ENCODE measurements at regions not wholly inside any gene's neighbourhood (a gene's known extent, or its start where the extent isn't known, plus 50 kb on each side); places are given as distances from the start of the nearest gene placed in this dataset.

DNA sequence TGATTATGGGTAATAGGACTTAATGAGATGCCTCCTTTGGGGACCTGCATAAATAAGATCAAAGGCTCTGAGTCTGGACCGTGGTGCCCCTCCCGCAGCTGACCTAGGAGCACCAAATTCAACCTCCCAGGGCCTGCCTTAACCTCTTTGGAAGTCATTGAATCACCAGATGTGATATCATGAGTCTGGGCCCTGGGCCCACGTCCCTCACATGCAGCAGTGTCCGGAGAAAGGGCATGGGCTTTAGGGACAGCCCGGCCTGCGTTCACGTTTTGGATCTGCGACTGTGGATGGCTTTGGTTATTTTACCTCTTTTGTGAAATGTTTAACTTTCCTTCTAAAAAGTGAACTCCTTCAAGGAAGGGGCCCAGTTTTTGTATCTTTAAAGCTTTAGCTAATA, 220.0 kb upstream of the KLF6 start:
- TF ChIP-seq, protein P1, sequence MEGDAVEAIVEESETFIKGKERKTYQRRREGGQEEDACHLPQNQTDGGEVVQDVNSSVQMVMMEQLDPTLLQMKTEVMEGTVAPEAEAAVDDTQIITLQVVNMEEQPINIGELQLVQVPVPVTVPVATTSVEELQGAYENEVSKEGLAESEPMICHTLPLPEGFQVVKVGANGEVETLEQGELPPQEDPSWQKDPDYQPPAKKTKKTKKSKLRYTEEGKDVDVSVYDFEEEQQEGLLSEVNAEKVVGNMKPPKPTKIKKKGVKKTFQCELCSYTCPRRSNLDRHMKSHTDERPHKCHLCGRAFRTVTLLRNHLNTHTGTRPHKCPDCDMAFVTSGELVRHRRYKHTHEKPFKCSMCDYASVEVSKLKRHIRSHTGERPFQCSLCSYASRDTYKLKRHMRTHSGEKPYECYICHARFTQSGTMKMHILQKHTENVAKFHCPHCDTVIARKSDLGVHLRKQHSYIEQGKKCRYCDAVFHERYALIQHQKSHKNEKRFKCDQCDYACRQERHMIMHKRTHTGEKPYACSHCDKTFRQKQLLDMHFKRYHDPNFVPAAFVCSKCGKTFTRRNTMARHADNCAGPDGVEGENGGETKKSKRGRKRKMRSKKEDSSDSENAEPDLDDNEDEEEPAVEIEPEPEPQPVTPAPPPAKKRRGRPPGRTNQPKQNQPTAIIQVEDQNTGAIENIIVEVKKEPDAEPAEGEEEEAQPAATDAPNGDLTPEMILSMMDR (IDR thresholded peaks at IDR 0.05; ENCODE audit: control insufficient read depth, insufficient read depth, low read depth, low read length, missing control alignments) = no peak
- no peak for DNase-seq (ENCODE audit: low read depth)
- H3K4me3 ChIP-seq (ENCODE audit: control insufficient read depth, low read depth, low read length) = no peak overlapping the region

DNA sequence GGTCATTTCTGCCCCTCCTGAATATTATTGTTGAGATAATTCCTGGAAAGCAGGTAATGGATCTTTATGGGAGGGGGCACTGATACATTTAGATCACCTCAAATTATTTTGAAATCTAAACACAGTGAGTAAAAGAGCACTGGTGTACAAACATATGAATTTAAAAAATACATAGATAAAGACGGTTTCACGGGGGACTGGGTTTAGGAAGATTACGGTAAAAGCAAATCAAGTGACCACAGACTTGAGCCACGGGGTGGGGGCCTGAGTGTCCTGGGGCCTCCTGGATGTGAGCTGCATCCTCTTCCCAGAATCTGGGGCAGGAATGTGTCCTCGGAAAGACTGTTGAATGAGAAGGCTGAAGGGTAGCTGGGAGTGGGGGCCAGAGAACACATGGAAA, 219.1 kb upstream of the KLF6 start:
- no peak for DNase-seq (ENCODE audit: low read depth)
- TF ChIP-seq, protein P1 (IDR thresholded peaks at IDR 0.05; ENCODE audit: control insufficient read depth, insufficient read depth, low read depth, low read length, missing control alignments) = no peak
- H3K4me3 ChIP-seq (ENCODE audit: control insufficient read depth, low read depth, low read length) = no peak overlapping the region

DNA sequence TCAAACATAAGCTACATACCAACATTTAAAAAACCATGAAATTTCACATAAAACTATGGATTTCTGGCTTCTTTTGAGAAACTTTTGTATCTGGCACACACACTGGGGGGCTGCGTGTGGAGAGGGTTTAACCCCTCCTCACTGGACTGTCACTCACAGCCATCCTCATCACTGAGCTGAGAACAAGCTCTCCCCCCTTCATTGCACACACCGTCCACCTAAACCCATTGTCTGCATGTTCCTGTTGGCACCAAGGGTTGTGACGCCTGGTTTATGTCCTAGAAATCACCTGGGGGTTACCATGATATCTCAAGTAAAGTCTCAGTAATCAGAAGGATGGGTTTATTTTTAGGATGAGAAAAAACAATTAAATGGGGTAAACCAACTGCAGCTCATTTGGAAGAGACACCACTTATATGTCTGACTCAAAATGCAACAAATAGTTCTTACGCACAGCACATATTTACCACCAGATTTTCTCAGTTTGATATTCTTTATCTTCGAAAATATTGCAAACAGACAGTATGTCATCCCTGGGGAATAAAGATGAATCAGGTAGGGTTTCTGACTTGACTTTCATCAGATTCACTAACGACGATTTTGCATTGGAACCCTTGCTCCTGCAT, 218.5 kb upstream of the KLF6 start:
- no peak for DNase-seq (ENCODE audit: low read depth)
- H3K4me3 ChIP-seq (ENCODE audit: control insufficient read depth, low read depth, low read length) = no peak overlapping the region
- TF ChIP-seq, protein P1 (IDR thresholded peaks at IDR 0.05; ENCODE audit: control insufficient read depth, insufficient read depth, low read depth, low read length, missing control alignments) = no peak

DNA sequence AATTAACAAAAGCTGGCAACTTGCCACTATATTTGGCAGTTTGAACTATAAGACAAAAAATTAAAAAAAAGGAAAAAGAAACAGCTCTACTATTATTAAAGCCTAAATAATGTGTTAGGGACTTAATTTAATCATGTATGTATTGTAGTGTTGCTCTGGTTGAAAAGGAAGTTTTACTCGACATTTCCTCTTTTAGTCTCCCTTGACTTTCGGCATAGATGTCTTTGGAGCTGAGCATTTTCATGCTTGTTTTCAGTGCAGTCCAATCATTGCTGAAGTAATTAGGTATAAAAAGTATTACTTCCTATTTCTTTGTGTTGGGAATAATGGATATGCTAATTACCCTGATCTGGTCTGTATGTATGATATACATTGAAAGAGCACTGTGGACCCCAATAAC, 216.8 kb upstream of the KLF6 start:
- TF ChIP-seq, protein P1 (IDR thresholded peaks at IDR 0.05; ENCODE audit: control insufficient read depth, insufficient read depth, low read depth, low read length, missing control alignments) = no peak

DNA sequence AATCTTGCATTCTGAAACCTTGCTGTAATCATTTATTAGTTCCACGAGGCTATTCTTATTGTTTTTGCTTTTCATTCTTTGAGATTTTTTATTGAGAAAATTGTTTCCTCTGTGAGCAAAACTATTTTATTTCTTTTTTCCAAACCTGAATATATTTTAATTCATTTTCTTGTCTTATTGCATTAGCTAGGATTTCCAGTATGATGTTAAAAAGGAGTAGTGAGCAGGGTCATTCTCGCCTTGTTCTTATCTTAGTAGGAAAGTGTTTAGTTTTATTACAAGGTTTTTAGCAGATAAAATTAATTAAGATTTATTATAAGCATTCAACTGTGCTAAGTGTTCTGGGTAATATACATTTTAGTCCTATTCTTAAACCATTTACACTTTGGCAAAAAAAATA, 214.6 kb upstream of the KLF6 start:
- no peak overlapping the region for H3K4me3 ChIP-seq (ENCODE audit: control insufficient read depth, low read depth, low read length)
- no peak for DNase-seq (ENCODE audit: low read depth)
- TF ChIP-seq, protein P1 (IDR thresholded peaks at IDR 0.05; ENCODE audit: control insufficient read depth, insufficient read depth, low read depth, low read length, missing control alignments) = no peak

More for the DNA sequence above, 216.8 kb upstream of the KLF6 start:
- DNase-seq (ENCODE audit: low read depth) = no peak
- H3K4me3 ChIP-seq (ENCODE audit: control insufficient read depth, low read depth, low read length) = no peak overlapping the region

DNA sequence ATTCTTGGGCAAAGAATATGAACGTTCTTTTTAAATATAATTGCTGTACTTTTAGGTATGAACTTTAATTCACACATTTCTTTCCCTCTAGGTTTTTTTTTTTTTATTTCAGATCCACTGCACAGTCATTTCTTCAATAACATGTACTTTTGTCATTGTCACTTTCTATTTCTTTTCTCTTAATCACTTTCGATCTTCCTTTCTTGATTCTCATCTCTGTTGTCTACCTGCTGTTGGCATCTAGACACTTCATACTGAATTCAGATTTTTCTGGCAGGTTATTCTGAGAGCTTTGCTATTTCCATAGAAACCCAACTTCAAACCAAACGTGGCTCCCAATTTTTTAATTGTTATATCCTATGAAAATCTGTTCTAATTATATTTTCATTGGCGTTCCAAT, 211.7 kb upstream of the KLF6 start:
- TF ChIP-seq, protein P1 (IDR thresholded peaks at IDR 0.05; ENCODE audit: control insufficient read depth, insufficient read depth, low read depth, low read length, missing control alignments) = no peak
- H3K4me3 ChIP-seq (ENCODE audit: control insufficient read depth, low read depth, low read length) = no peak overlapping the region
- DNase-seq (ENCODE audit: low read depth) = no peak

Data from AG09309 (cell line).